Panc1 (cell line): ENCODE measurements at regions not wholly inside any gene's neighbourhood (a gene's known extent, or its start where the extent isn't known, plus 50 kb on each side); places are given as distances from the start of the nearest gene placed in this dataset.

Experiments used
- ATAC-seq: fragments of 200-7000 bp; cut with Tn5 transposase; 2 replicates; pipeline ENCODE4 v1.9.1; 2020; ENCODE audit warnings: mild to moderate bottlenecking, moderate library complexity
- BruUV-seq: library from RNA; stranded (reverse); fragments of 400-500 nt; replicated peaks from 2 replicates; lab custom pipeline; 2021; lab: Mats Ljungman, UMichigan
- CTCF ChIA-PET: fragments of 300-600 bp; sonication (Branson Sonifier 250); formaldehyde crosslinking; loops from one replicate; lab custom pipeline; 2022; ENCODE audit warnings: antibody characterized with exemption; lab: Charles Lee
- POLR2A ChIA-PET: fragments of 300-600 bp; sonication (Branson Sonifier 250); formaldehyde crosslinking; loops from one replicate; lab custom pipeline; 2022; ENCODE audit warnings: antibody characterized with exemption; lab: Charles Lee
- DNase-seq: peaks from one replicate; pipeline ENCODE4 v3.0.0-alpha.2; 2010; ENCODE audit warnings: low read depth, low spot score
- H3K27ac ChIP-seq: 2 replicates; pipeline ENCODE4 v1.5.1; 2011; ENCODE audit warnings: mild to moderate bottlenecking, low read length, inconsistent platforms
- H3K27me3 ChIP-seq: fragments of 200-500 bp; sonication (Bioruptor generic); 2 replicates; pipeline ENCODE4 v1.6.0; 2014; ENCODE audit warnings: low read length, inconsistent platforms; ENCODE audit not compliant: control insufficient read depth, insufficient read depth
- H3K36me3 ChIP-seq: fragments of 200-500 bp; sonication (Bioruptor generic); 2 replicates; pipeline ENCODE4 v1.5.1; 2014; ENCODE audit warnings: inconsistent platforms, mild to moderate bottlenecking, low read length, moderate library complexity; ENCODE audit not compliant: control insufficient read depth, insufficient read depth
- H3K4me1 ChIP-seq: 2 replicates; pipeline ENCODE4 v1.5.1; 2011; ENCODE audit warnings: inconsistent platforms, mild to moderate bottlenecking, low read length, moderate library complexity; ENCODE audit not compliant: control insufficient read depth, insufficient read depth
- H3K4me3 ChIP-seq, 2 experiments: 2 replicates each; pipeline ENCODE4 v1.5.1; 2011 to 2012; ENCODE audit warnings: low read depth in 2 of 2, low read length in 2 of 2, mild to moderate bottlenecking in 2 of 2, inconsistent platforms in 1 of 2, moderate library complexity in 1 of 2
- H3K9me3 ChIP-seq: fragments of 200-500 bp; sonication (Bioruptor generic); 2 replicates; pipeline ENCODE4 v1.5.1; 2014; ENCODE audit warnings: low read depth, mild to moderate bottlenecking, inconsistent platforms, low read length, moderate library complexity; ENCODE audit not compliant: control insufficient read depth, insufficient read depth
- CTCF ChIP-seq: fragments of 450-650 bp; IDR thresholded peaks from 2 replicates; pipeline ENCODE4 v1.5.1; 2017; ENCODE audit warnings: mild to moderate bottlenecking
- POLR2AphosphoS5 ChIP-seq: IDR thresholded peaks from 2 replicates; pipeline ENCODE4 v1.6.1; 2012; ENCODE audit warnings: mild to moderate bottlenecking, low read depth, low read length, moderate library complexity
- SIN3A ChIP-seq: IDR thresholded peaks from 2 replicates; pipeline ENCODE4 v1.6.1; 2012; ENCODE audit warnings: low read depth, mild to moderate bottlenecking, low read length, moderate library complexity, borderline replicate concordance; ENCODE audit not compliant: insufficient read depth
- TCF7L2 ChIP-seq: IDR thresholded peaks from 2 replicates; pipeline ENCODE4 v1.6.1; 2011; ENCODE audit warnings: mild to moderate bottlenecking, low read depth, low read length, inconsistent platforms
- in situ Hi-C: cut with HindIII; loops from 2 replicates; pipeline ENCODE4 v1.10.0; 2016; ENCODE audit warnings: low sequenced_read_pairs, low pct_unique_long_range_greater_than_20kb
- intact Hi-C: fragments of 100-400 bp; cut with micrococcal nuclease; formaldehyde crosslinking; loops from one replicate; pipeline ENCODE4 v1.10.0; 2022; ENCODE audit not compliant: unreplicated experiment
- TF ChIP-seq, protein P1 (sequence below), 2 experiments: IDR thresholded peaks; 2 replicates each; pipeline ENCODE4 v1.6.1; 2011 to 2012; ENCODE audit warnings: low read depth in 2 of 2, control low read depth in 1 of 2, low read length in 1 of 2, mild to moderate bottlenecking in 1 of 2, moderate library complexity in 1 of 2; ENCODE audit not compliant: insufficient read depth in 1 of 2

DNA sequence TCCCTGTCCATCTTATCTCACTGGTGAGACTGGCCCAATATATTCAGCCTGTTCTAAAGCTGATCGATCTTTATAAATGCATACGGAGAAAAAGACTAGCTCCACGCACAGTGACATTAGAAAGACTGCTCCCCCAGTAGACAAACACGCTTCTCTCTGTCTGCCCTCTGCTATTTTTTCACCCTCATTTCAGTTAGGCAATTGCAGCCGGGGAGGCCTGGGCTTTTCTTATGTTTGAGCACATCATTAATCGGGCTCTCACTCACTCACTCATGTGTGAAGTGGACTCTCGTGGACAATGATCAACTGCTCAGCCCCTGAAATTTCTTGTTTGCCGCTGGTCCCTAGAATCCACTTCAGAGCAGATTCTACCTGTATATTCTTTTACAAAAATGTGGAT, 824.7 kb upstream of the TENM3 start:
- POLR2A ChIA-PET = no interaction called here
- intact Hi-C loops (no loop called here), in situ Hi-C loops (no loop called here)

DNA sequence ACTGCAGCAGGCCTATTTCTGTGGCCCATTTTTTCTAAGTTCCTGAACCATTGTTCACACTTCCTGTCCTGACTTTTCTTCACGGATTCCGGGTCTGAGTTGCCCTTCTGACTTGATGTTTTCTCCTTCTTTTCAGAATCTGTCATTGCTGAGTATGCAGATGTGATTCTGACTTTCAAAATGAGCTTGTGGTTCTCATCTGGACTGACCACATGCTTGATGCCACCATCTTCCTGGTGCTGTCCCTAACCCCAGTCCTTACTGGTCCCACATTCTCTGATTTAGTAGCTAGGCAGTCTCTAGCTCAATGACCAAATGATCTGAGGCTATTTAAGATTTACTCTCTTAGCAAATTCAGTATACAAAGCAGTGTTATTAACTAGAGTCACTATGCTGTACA, 822.3 kb upstream of the TENM3 start:
- Histone ChIP-seq H3K9me3 (no peaks in the 10 kb centered on the region), H3K36me3 (no peaks in the 10 kb centered on the region), H3K27me3 (no peaks in the 10 kb centered on the region), H3K4me1 (no peaks in the 10 kb centered on the region), H3K4me3 (no peak overlapping the region), H3K27ac (no peak overlapping the region)
- BruUV-seq = no TSS peak
- ATAC-seq (no peak), DNase-seq (no peak)
- TF ChIP-seq POLR2AphosphoS5 = no peak
- TF ChIP-seq CTCF = no peak
- TF ChIP-seq TCF7L2 = no peak
- TF ChIP-seq, protein P1, sequence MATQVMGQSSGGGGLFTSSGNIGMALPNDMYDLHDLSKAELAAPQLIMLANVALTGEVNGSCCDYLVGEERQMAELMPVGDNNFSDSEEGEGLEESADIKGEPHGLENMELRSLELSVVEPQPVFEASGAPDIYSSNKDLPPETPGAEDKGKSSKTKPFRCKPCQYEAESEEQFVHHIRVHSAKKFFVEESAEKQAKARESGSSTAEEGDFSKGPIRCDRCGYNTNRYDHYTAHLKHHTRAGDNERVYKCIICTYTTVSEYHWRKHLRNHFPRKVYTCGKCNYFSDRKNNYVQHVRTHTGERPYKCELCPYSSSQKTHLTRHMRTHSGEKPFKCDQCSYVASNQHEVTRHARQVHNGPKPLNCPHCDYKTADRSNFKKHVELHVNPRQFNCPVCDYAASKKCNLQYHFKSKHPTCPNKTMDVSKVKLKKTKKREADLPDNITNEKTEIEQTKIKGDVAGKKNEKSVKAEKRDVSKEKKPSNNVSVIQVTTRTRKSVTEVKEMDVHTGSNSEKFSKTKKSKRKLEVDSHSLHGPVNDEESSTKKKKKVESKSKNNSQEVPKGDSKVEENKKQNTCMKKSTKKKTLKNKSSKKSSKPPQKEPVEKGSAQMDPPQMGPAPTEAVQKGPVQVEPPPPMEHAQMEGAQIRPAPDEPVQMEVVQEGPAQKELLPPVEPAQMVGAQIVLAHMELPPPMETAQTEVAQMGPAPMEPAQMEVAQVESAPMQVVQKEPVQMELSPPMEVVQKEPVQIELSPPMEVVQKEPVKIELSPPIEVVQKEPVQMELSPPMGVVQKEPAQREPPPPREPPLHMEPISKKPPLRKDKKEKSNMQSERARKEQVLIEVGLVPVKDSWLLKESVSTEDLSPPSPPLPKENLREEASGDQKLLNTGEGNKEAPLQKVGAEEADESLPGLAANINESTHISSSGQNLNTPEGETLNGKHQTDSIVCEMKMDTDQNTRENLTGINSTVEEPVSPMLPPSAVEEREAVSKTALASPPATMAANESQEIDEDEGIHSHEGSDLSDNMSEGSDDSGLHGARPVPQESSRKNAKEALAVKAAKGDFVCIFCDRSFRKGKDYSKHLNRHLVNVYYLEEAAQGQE (IDR thresholded peaks at IDR 0.05; ENCODE audit: insufficient read depth in 1 of 2, low read depth in 2 of 2, low read length in 1 of 2) = no peak
- TF ChIP-seq SIN3A = no peak
- intact Hi-C loops (no loop called here), in situ Hi-C loops (no loop called here)
- POLR2A ChIA-PET = no interaction called here
- CTCF ChIA-PET = no interaction called here

More for the DNA sequence above, 824.7 kb upstream of the TENM3 start:
- no peak for DNase-seq
- Histone ChIP-seq H3K4me1 (no peaks in the 10 kb centered on the region), H3K4me3 (no peak overlapping the region), H3K27me3 (no peaks in the 10 kb centered on the region), H3K36me3 (no peaks in the 10 kb centered on the region), H3K9me3 (no peaks in the 10 kb centered on the region), H3K27ac (no peak overlapping the region)
- BruUV-seq = no TSS peak
- TF ChIP-seq TCF7L2 = no peak
- TF ChIP-seq SIN3A = no peak
- no peak for TF ChIP-seq CTCF
- TF ChIP-seq POLR2AphosphoS5 = no peak
- TF ChIP-seq, protein P1 (IDR thresholded peaks at IDR 0.05; ENCODE audit: insufficient read depth in 1 of 2, low read depth in 2 of 2, low read length in 1 of 2) = no peak
- no peak for ATAC-seq
- CTCF ChIA-PET = no interaction called here
